Coronary artery (tissue), 2 donors: ENCODE measurements at regions not wholly inside any gene's neighbourhood (a gene's known extent, or its start where the extent isn't known, plus 50 kb on each side); places are given as distances from the start of the nearest gene placed in this dataset.
"Not testable (repeated sequence)": the region's sequence is repeated elsewhere in the genome, so short reads cannot be mapped to it uniquely, and the experiment has no call there.

ENCODE experiments used
- DNase-seq: peaks from one replicate; pipeline ENCODE4 v3.0.0-alpha.2; 2017; ENCODE audit warnings: low spot score
- H3K27ac ChIP-seq, 2 donors: fragments of 200-600 bp; sonication (generic); one replicate each; pipeline ENCODE4 v1.5.1; 2016 to 2019
- H3K4me3 ChIP-seq: fragments of 200-600 bp; sonication (generic); 2 replicates; pipeline ENCODE4 v1.5.1; 2016; ENCODE audit warnings: mild to moderate bottlenecking, moderate library complexity
- TF ChIP-seq, protein P1 (sequence below): fragments of 200-600 bp; sonication (generic); IDR thresholded peaks from one replicate; pipeline ENCODE4 v1.5.1; 2019; ENCODE audit warnings: antibody characterized with exemption

DNA sequence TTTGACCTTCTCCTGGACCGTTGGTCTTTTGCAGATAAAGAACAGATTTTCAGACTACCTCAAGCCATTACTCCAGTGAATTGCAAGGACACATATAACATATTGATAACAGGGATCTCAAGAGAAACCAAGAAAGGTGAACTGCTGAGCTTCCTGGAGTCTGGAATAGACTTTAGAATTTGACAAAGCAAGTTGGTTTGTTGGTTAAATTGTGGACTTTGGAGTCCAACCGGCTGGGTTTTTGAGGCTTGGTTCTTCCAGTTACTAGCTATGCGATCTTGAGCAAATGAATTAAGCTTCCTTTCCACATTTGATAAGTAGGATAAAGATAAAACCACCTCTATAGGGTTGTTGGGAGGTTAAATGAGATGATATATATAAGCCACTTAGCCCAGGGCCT is 233.1 kb downstream of the SHQ1 start:
- Histone ChIP-seq H3K27ac (no peak overlapping the region), H3K4me3 (no peak overlapping the region)
- TF ChIP-seq, protein P1, sequence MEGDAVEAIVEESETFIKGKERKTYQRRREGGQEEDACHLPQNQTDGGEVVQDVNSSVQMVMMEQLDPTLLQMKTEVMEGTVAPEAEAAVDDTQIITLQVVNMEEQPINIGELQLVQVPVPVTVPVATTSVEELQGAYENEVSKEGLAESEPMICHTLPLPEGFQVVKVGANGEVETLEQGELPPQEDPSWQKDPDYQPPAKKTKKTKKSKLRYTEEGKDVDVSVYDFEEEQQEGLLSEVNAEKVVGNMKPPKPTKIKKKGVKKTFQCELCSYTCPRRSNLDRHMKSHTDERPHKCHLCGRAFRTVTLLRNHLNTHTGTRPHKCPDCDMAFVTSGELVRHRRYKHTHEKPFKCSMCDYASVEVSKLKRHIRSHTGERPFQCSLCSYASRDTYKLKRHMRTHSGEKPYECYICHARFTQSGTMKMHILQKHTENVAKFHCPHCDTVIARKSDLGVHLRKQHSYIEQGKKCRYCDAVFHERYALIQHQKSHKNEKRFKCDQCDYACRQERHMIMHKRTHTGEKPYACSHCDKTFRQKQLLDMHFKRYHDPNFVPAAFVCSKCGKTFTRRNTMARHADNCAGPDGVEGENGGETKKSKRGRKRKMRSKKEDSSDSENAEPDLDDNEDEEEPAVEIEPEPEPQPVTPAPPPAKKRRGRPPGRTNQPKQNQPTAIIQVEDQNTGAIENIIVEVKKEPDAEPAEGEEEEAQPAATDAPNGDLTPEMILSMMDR = no peak
- DNase-seq = no peak

DNA sequence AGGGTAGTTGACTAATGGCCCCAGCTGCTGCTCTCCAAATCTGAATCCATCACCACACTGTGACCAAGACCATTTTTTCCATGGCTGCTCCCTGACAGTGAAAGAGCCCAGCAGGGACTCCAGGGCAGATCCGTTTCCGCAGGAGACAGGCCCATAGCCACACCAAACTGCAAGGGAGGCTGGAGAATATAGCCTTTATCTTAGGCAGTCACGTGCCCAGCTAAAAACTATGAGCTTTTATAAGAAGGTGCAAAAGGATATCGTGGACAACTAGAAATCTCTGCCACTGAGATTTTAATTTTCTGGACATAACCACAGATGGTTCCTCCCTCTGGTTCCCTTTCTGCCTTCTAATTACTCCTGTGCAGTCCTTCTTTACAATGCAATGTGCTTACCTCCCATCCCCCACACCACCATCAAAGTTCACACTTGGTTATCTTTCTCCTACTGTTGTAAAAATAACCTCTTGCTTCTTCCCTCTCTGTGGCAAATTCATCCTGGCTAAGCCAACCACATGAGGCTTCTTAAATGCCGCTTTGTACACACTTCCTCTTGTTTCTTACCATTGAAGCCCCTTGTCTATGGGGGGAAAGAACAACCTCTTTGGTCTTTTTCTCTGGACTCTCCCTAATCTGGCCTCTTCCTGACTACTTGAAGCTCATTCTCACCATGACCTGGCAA is 233.7 kb downstream of the SHQ1 start:
- H3K4me3 ChIP-seq = no peak overlapping the region
- TF ChIP-seq, protein P1 = no peak
- H3K27ac ChIP-seq = no peak overlapping the region
- no peak for DNase-seq

DNA sequence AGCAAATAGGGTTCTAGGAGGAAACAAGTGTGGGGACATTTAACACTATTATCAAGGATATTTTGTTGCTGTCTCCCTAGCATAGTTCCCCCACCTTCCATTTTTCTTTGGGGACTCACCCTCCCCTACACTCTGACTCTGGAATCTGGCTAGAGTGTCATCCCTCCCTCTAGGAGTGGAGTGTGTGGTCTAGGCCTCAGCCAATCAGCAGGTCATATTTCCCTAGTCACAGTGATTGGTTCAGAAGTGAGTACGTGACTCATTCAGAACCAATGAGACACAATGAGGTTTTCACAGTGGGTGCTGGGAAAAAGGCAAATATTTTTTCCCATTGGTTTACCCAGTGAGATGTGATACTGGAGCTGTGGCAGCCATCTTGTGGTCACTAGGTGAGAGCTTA is 234.4 kb downstream of the SHQ1 start:
- TF ChIP-seq, protein P1 = no peak
- no peak for DNase-seq
- no peak overlapping the region for H3K27ac ChIP-seq
- no peak overlapping the region for H3K4me3 ChIP-seq

DNA sequence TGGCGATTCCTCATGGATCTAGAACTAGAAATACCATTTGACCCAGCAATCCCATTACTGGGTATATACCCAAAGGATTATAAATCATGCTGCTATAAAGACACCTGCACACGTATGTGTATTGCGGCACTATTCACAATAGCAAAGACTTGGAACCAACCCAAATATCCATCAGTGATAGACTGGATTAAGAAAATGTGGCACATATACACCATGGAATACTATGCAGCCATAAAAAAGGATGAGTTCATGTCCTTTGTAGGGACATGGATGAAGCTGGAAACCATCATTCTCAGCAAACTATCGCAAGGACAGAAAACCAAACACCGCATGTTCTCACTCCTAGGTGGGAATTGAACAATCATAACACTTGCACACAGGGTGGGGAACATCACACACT is 239.1 kb downstream of the SHQ1 start:
- H3K4me3 ChIP-seq, H3K27ac ChIP-seq, DNase-seq: not testable (repeated sequence)

DNA sequence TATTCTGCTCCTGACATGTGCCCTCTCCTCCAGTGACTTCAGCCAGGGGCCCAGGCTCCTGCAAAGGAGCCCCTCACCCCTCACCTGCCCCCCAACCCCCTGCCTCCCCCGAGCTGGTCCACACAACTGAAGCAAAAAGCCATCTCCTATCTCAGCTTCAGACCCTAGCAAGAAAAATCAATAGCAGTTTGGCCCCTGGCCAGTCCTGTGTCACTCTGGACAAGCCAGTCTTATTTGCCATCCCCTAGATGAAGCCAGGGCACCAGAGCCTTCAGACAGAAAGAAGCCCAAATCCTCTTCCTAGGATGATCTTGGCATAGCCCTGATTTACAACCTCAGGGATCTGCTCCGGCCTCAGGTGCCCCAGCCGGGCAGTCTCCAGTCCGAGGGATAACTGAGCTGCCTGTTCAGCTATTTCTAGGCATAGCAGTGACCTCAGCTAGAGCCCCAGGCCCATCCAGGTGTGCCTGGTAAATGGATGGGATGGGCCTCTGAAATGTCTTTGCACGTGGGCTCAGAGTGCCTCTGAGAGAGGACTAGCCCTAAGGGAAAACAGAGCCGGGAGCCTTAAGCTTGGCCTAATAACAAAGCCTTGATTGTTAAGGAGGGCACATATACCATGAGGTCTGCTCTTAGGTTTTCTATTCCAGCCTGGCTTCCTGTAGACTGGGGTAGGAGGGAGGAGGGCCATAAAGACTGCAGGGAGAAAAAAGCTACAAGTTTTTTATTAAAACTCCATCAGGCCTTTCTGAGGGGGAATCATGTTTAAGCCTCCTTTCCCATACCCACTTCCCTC is 242.0 kb downstream of the SHQ1 start:
- H3K4me3 ChIP-seq = no peak overlapping the region
- H3K27ac ChIP-seq = no peak overlapping the region
- TF ChIP-seq, protein P1 = no peak
- no peak for DNase-seq

DNA sequence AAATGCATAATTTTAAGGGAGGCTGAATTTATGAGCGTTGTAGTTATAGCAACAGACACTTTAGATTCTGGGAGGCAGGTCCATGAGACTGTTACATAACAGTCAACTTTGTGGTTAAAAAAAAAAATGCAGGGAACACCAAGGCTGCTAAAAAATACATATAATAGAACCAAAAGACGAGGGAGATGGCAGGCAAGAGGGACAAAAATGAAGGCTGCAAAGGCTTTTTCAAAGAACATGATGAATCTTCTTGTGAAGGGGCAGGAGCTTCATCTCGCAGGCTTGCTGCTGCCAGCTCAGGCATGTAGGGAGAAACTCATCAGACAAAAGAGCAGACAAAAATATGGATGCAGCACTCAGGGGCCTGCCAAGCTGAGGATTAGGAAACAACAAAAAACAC is 243.9 kb downstream of the SHQ1 start:
- no peak for DNase-seq
- H3K27ac ChIP-seq = no peak overlapping the region
- TF ChIP-seq, protein P1 = no peak
- H3K4me3 ChIP-seq = no peak overlapping the region

DNA sequence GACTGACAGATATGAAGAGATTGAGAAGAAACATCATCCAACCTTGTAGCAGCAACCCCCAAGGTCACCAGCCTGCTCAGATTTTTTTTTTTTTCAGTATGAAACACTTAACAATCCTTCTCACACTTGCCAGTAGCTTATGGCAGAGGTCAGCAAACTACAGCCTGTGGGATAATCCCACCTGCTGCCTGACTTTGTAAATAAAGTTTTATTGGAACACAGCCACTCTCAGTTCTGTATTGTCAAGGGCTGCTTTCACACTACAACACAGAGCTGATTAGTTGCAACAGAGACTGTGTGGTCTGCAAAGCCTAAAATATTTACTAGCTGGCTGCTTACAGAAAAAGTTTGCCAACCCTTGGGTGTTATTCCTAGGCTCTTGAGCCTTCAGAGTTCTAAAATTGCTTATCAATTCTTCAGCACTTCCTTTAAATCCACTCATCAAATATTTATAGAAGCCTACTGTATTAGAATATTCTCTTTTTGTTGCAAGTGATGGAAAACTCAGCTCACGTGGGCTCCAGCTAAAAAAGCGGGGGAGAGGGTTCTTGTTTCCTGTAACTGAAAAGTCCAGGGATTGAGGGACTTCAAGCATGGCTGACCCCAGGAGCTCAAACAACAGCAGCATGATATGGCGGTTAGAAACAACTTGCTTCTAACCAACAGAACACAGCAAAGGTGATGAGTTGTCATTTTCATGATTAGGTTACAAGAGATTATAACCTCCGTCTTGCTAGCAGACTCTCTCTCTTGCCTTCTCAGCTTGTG is 246.1 kb downstream of the SHQ1 start:
- no peak overlapping the region for H3K4me3 ChIP-seq

More for the DNA sequence above, 246.1 kb downstream of the SHQ1 start:
- DNase-seq = no peak
- TF ChIP-seq, protein P1 = no peak
- no peak overlapping the region for H3K27ac ChIP-seq
